ENCODE measurements at regions not wholly inside any gene's neighbourhood (a gene's known extent, or its start where the extent isn't known, plus 50 kb on each side); places are given as distances from the start of the nearest gene placed in this dataset.

GRCh38 chr13:39886336-39886735 is 230.9 kb downstream of the COG6 start:
- no peak overlapping the region for H3K4me3 ChIP-seq
- TF ChIP-seq POLR2AphosphoS5 (IDR thresholded peaks at IDR 0.05) (no peak), POLR2A (IDR thresholded peaks at IDR 0.05) (no peak)
- TF ChIP-seq, protein P1, sequence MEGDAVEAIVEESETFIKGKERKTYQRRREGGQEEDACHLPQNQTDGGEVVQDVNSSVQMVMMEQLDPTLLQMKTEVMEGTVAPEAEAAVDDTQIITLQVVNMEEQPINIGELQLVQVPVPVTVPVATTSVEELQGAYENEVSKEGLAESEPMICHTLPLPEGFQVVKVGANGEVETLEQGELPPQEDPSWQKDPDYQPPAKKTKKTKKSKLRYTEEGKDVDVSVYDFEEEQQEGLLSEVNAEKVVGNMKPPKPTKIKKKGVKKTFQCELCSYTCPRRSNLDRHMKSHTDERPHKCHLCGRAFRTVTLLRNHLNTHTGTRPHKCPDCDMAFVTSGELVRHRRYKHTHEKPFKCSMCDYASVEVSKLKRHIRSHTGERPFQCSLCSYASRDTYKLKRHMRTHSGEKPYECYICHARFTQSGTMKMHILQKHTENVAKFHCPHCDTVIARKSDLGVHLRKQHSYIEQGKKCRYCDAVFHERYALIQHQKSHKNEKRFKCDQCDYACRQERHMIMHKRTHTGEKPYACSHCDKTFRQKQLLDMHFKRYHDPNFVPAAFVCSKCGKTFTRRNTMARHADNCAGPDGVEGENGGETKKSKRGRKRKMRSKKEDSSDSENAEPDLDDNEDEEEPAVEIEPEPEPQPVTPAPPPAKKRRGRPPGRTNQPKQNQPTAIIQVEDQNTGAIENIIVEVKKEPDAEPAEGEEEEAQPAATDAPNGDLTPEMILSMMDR (IDR thresholded peaks at IDR 0.05): no peak
- H3K27me3 ChIP-seq (replicated peaks; ENCODE audit: insufficient read depth): no peaks in the 10 kb centered on the region
- H3K4me1 ChIP-seq (replicated peaks): no peaks in the 10 kb centered on the region
- intact Hi-C loops (cut with DNase I): no loop called here
- H3K9me3 ChIP-seq: no peaks in the 10 kb centered on the region
- no peak overlapping the region for H3K27ac ChIP-seq
- H3K36me3 ChIP-seq: no peaks in the 10 kb centered on the region
- no peak for DNase-seq (ENCODE audit: low spot score)

DNA sequence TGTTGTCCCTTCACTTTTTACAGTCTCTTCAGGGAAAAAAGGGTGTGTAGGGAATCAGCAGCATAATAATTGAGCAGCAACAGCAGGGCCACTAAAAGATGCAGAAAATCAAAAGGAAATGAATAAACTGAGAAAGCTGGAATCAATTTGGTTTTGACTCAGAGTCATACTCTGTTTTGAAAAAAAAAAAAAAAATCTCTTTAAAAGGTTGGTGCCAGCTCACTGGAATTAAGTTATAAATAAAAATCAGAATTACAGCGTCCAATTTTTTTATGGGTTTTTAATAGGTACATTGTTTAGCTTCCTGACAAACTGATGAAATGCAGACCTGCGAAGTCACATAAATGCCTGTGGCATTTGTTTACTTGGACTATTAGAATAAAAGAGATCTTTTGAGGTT is 231.9 kb downstream of the COG6 start:
- Histone ChIP-seq H3K27ac (no peak overlapping the region), H3K9me3 (no peaks in the 10 kb centered on the region), H3K4me1 (replicated peaks) (no peaks in the 10 kb centered on the region), H3K4me3 (no peak overlapping the region), H3K27me3 (replicated peaks; ENCODE audit: insufficient read depth) (no peaks in the 10 kb centered on the region), H3K36me3 (no peaks in the 10 kb centered on the region)
- intact Hi-C loops (cut with DNase I): no loop called here
- 6% methylated on average over 2 of the region's 2 CpGs for WGBS
- TF ChIP-seq POLR2A (IDR thresholded peaks at IDR 0.05) (no peak), POLR2AphosphoS5 (IDR thresholded peaks at IDR 0.05) (peak; percentile 46)
- TF ChIP-seq, protein P1 (IDR thresholded peaks at IDR 0.05): no peak
- DNase-seq (ENCODE audit: low spot score): no peak

DNA sequence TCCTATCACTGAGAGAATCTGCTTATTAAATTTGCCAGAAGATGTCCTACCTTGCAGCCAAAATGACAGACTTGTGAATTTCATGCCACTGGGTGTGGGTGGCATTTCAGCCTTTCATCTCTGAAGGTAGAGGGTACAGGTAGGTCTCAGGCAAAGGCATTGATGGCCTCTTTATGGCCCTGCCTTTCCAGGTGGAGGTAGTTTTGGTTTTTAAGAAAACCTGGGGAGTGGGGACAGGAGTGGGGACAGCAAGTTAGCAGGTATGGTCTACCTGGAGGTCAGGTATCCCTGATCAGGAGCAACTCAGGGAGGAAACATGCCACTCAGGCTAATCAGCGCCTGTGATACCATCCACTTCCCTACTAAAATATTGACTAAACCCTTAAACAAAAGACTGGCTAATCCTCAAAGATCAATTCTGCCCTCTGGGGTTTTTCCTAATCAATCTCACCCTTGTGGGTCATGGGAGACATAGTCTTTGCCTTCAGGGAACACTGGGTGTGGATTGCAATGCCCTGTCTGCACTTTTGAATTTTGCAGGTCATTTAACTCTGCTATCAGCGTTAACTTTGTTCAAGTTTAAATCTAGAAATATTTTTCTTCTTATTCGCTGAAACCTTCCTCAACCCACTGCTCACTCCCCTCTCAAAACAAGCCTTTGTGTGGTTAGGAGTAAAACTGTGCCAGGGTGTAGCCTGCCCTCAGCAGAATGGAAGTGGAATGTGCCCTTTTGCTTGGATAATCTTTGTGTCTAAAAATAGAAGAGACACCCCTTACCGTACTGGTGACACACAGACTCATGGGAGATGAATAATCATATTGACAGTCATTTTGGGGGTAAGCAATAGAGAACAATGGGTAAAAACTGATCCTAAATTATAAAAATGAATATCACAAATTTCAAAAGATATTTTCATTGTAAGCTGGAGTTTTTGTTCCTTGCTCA is 233.7 kb downstream of the COG6 start:
- no peaks in the 10 kb centered on the region for H3K27me3 ChIP-seq (replicated peaks; ENCODE audit: insufficient read depth)
- WGBS: 74% methylated on average over 4 of the region's 4 CpGs
- no peaks in the 10 kb centered on the region for H3K9me3 ChIP-seq
- TF ChIP-seq POLR2AphosphoS5 (IDR thresholded peaks at IDR 0.05): no peak
- TF ChIP-seq, protein P1 (IDR thresholded peaks at IDR 0.05): no peak
- TF ChIP-seq POLR2A (IDR thresholded peaks at IDR 0.05): no peak
- no peaks in the 10 kb centered on the region for H3K36me3 ChIP-seq
- intact Hi-C loops (cut with DNase I): no loop called here
- no peak overlapping the region for H3K27ac ChIP-seq
- no peak overlapping the region for H3K4me3 ChIP-seq
- DNase-seq (ENCODE audit: low spot score): no peak
- no peaks in the 10 kb centered on the region for H3K4me1 ChIP-seq (replicated peaks)

DNA sequence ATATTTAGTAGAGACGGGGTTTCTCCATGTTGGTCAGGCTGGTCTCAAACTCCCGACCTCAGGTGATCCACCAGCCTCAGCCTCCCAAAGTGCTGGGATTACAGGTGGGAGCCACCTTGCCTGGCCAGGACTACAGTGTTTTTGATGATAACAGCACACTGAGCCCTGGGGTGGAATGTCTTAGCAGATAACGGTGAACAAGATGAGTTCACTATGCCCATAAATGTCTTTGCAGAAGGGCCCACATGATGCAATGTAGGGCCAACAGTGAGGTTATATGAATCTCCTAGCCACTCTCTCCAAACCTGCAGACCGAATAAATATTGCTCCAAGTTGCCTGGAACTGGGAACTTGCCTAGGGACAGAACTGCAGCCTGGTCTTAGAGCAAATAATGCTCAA is 235.1 kb downstream of the COG6 start:
- no peaks in the 10 kb centered on the region for H3K9me3 ChIP-seq
- no peak for DNase-seq (ENCODE audit: low spot score)
- H3K27ac ChIP-seq: no peak overlapping the region
- WGBS: 86% methylated on average over 4 of the region's 4 CpGs
- H3K4me3 ChIP-seq: no peak overlapping the region
- intact Hi-C loops (cut with DNase I): no loop called here
- no peaks in the 10 kb centered on the region for H3K27me3 ChIP-seq (replicated peaks; ENCODE audit: insufficient read depth)
- no peaks in the 10 kb centered on the region for H3K36me3 ChIP-seq
- TF ChIP-seq POLR2AphosphoS5 (IDR thresholded peaks at IDR 0.05): no peak
- TF ChIP-seq POLR2A (IDR thresholded peaks at IDR 0.05): no peak
- TF ChIP-seq, protein P1 (IDR thresholded peaks at IDR 0.05): no peak
- H3K4me1 ChIP-seq (replicated peaks): no peaks in the 10 kb centered on the region
